H1 (cell line): ENCODE measurements at regions not wholly inside any gene's neighbourhood (a gene's known extent, or its start where the extent isn't known, plus 50 kb on each side); places are given as distances from the start of the nearest gene placed in this dataset.

Experiments
- CTCF ChIA-PET: fragments of 300-600 bp; sonication (Branson Sonifier 250); formaldehyde crosslinking; loops from one replicate; lab custom pipeline; 2021; ENCODE audit not compliant: partially characterized antibody; lab: Charles Lee
- POLR2A ChIA-PET: fragments of 300-600 bp; sonication (Branson Sonifier 250); formaldehyde crosslinking; loops from one replicate; lab custom pipeline; 2021; ENCODE audit warnings: inconsistent platforms; ENCODE audit not compliant: partially characterized antibody; lab: Charles Lee
- DNase-seq, 2 experiments: peaks; one replicate each; pipeline versions ENCODE4 v3.0.0 to v3.0.0-alpha.2; 2010 to 2022; ENCODE audit warnings: low spot score in 2 of 2, low read depth in 1 of 2, mixed read lengths in 1 of 2
- FAIRE-seq: peaks from 2 replicates; lab custom pipeline; 2011; peaks lifted over from hg19 to GRCh38; lab: Jason Lieb, UNC
- H2AFZ ChIP-seq: 2 replicates; pipeline ENCODE4 v1.8.1; 2012; ENCODE audit warnings: low read length, inconsistent platforms
- H2AK5ac ChIP-seq: 2 replicates; pipeline ENCODE4 v1.6.1; 2013; ENCODE audit warnings: low read depth, low read length
- H2BK120ac ChIP-seq: replicated peaks from 2 replicates; pipeline ENCODE3; 2013; ENCODE audit warnings: low read depth, low read length, inconsistent platforms
- H2BK12ac ChIP-seq: 2 replicates; pipeline ENCODE4 v1.6.1; 2013; ENCODE audit warnings: low read depth, low read length
- H2BK15ac ChIP-seq: 2 replicates; pipeline ENCODE4 v1.6.1; 2013; ENCODE audit warnings: low read length
- H2BK20ac ChIP-seq: 2 replicates; pipeline ENCODE4 v1.6.1; 2013; ENCODE audit warnings: low read length
- H2BK5ac ChIP-seq: 2 replicates; pipeline ENCODE4 v1.6.1; 2013; ENCODE audit warnings: low read depth, low read length
- H3K14ac ChIP-seq: 2 replicates; pipeline ENCODE4 v1.6.1; 2013; ENCODE audit warnings: inconsistent platforms; ENCODE audit not compliant: insufficient read length
- H3K18ac ChIP-seq: 2 replicates; pipeline ENCODE4 v1.6.1; 2013; ENCODE audit warnings: low read length; ENCODE audit errors: extremely low read depth
- H3K23ac ChIP-seq: 2 replicates; pipeline ENCODE4 v1.6.1; 2013; ENCODE audit warnings: inconsistent platforms; ENCODE audit not compliant: insufficient read length
- H3K23me2 ChIP-seq: 2 replicates; pipeline ENCODE4 v1.6.1; 2013; ENCODE audit warnings: low read depth, low read length
- H3K27ac ChIP-seq: 2 replicates; pipeline ENCODE4 v1.6.1; 2011; ENCODE audit warnings: low read depth, low read length, inconsistent platforms
- H3K27me3 ChIP-seq, 4 experiments: replicated peaks in 1 of 4; 1 replicate in 1 of 4; 2 replicates in 3 of 4; pipeline versions ENCODE4 v1.6.1 to v1.8.1; 2011 to 2013; ENCODE audit warnings: low read length in 3 of 4, mild to moderate bottlenecking in 3 of 4, inconsistent platforms in 2 of 4, mixed read lengths in 2 of 4, moderate library complexity in 1 of 4; ENCODE audit not compliant: control insufficient read depth in 3 of 4, insufficient read depth in 3 of 4; ENCODE audit errors: extremely low read depth in 1 of 4
- H3K36me3 ChIP-seq, 4 experiments: 2 replicates each; pipeline versions ENCODE4 v1.6.1 to v1.8.1; 2011 to 2013; ENCODE audit warnings: mild to moderate bottlenecking in 4 of 4, low read length in 3 of 4, moderate library complexity in 2 of 4, control low read depth in 1 of 4, inconsistent platforms in 1 of 4; ENCODE audit not compliant: insufficient read depth in 4 of 4, control insufficient read depth in 2 of 4
- H3K4ac ChIP-seq: replicated peaks from 2 replicates; pipeline ENCODE3; 2013; ENCODE audit warnings: low read length, low read depth, mixed read lengths, inconsistent platforms; ENCODE audit not compliant: insufficient read length
- H3K4me1 ChIP-seq, 4 experiments: replicated peaks in 1 of 4; 1 replicate in 1 of 4; 2 replicates in 3 of 4; pipeline versions ENCODE4 v1.6.1 to v1.8.1; 2011 to 2013; ENCODE audit warnings: low read length in 3 of 4, inconsistent platforms in 2 of 4, mixed read lengths in 1 of 4; ENCODE audit not compliant: insufficient read depth in 4 of 4, control insufficient read depth in 3 of 4
- H3K4me2 ChIP-seq, 2 experiments: 2 replicates each; pipeline versions ENCODE4 v1.6.1 to v1.8.1; 2011 to 2013; ENCODE audit warnings: low read depth in 2 of 2, low read length in 2 of 2, control low read depth in 1 of 2, inconsistent platforms in 1 of 2, mild to moderate bottlenecking in 1 of 2; ENCODE audit not compliant: insufficient read depth in 1 of 2
- H3K4me3 ChIP-seq, 4 experiments: fragments of 200-600, 300-600 bp in 1 of 4; sonication (generic), shearing (Covaris generic), sonication (Bioruptor Twin) in 1 of 4; 2 replicates each; pipeline versions ENCODE4 v1.5.1 to v1.8.1; 2011 to 2016; ENCODE audit warnings: low read length in 4 of 4, low read depth in 3 of 4, control low read depth in 2 of 4, inconsistent platforms in 2 of 4, mild to moderate bottlenecking in 2 of 4, mixed read lengths in 1 of 4, moderate library complexity in 1 of 4; ENCODE audit not compliant: insufficient read depth in 2 of 4; ENCODE audit errors: extremely low read depth in 1 of 4
- H3K56ac ChIP-seq: replicated peaks from 2 replicates; pipeline ENCODE3; 2013; ENCODE audit warnings: low read depth, mild to moderate bottlenecking, mixed read lengths, low read length, inconsistent platforms; ENCODE audit not compliant: insufficient read length
- H3K79me1 ChIP-seq: 2 replicates; pipeline ENCODE4 v1.6.1; 2013; ENCODE audit warnings: low read depth, low read length, control low read depth
- H3K79me2 ChIP-seq, 2 experiments: 2 replicates each; pipeline versions ENCODE4 v1.6.1 to v1.8.1; 2012 to 2013; ENCODE audit warnings: low read length in 2 of 2, mild to moderate bottlenecking in 2 of 2, inconsistent platforms in 1 of 2; ENCODE audit not compliant: insufficient read depth in 2 of 2, control insufficient read depth in 1 of 2
- H3K9ac ChIP-seq, 4 experiments: replicated peaks in 1 of 4; 1 replicate in 1 of 4; 2 replicates in 3 of 4; pipeline versions ENCODE4 v1.6.1 to v1.8.1; 2011 to 2013; ENCODE audit warnings: low read depth in 3 of 4, low read length in 3 of 4, control low read depth in 2 of 4, mild to moderate bottlenecking in 2 of 4, moderate library complexity in 2 of 4, inconsistent platforms in 1 of 4; ENCODE audit errors: extremely low read depth in 1 of 4
- H3K9me3 ChIP-seq, 2 experiments: 2 replicates each; pipeline versions ENCODE4 v1.6.1 to v1.8.1; 2012 to 2013; ENCODE audit warnings: mild to moderate bottlenecking in 2 of 2, moderate library complexity in 2 of 2, control low read depth in 1 of 2, inconsistent platforms in 1 of 2, low read depth in 1 of 2, low read length in 1 of 2, mixed read lengths in 1 of 2; ENCODE audit not compliant: insufficient read depth in 2 of 2
- H4K20me1 ChIP-seq, 2 experiments: replicated peaks in 1 of 2; 2 replicates each; pipeline versions ENCODE3 to v1.8.1; 2011 to 2013; ENCODE audit warnings: inconsistent platforms in 2 of 2, low read length in 2 of 2, mild to moderate bottlenecking in 1 of 2; ENCODE audit not compliant: insufficient read depth in 2 of 2, control insufficient read depth in 1 of 2
- H4K5ac ChIP-seq: 2 replicates; pipeline ENCODE4 v1.6.1; 2013; ENCODE audit warnings: low read length, low read depth, mixed read lengths, inconsistent platforms; ENCODE audit not compliant: insufficient read length
- H4K8ac ChIP-seq: 2 replicates; pipeline ENCODE4 v1.8.0; 2013; ENCODE audit warnings: mild to moderate bottlenecking, moderate library complexity, low read length, inconsistent platforms; ENCODE audit not compliant: insufficient read depth; ENCODE audit errors: extremely low read depth
- H4K91ac ChIP-seq: replicated peaks from 2 replicates; pipeline ENCODE3; 2013; ENCODE audit warnings: low read length, mixed read lengths, inconsistent platforms; ENCODE audit not compliant: insufficient read length
- BRCA1 ChIP-seq: IDR thresholded peaks from 2 replicates; pipeline ENCODE4 v1.6.1; 2012; ENCODE audit warnings: low read depth, low read length, improper control_type of control experiment
- CEBPB ChIP-seq: IDR thresholded peaks from 2 replicates; pipeline ENCODE4 v1.6.1; 2012; ENCODE audit warnings: low read depth, low read length
- EZH2 ChIP-seq: fragments of 200-600 bp; sonication (generic); IDR thresholded peaks from 2 replicates; pipeline ENCODE4 v1.7.1; 2012; ENCODE audit warnings: low read depth, mild to moderate bottlenecking, moderate library complexity, low read length, inconsistent platforms; ENCODE audit not compliant: severe bottlenecking
- RAD21 ChIP-seq, 2 experiments: IDR thresholded peaks in 1 of 2; conservative IDR thresholded peaks in 1 of 2; 2 replicates each; pipeline ENCODE4 v1.6.1; 2011; ENCODE audit warnings: low read depth in 2 of 2, low read length in 2 of 2, improper control_type of control experiment in 1 of 2, inconsistent platforms in 1 of 2, mild to moderate bottlenecking in 1 of 2, moderate library complexity in 1 of 2
- TCF12 ChIP-seq: IDR thresholded peaks from 2 replicates; pipeline ENCODE4 v1.6.1; 2011; ENCODE audit warnings: low read depth, mild to moderate bottlenecking, low read length
- WGBS, 2 experiments: shearing (Covaris generic) in 1 of 2; methylation state at CpG; one replicate each; pipeline versions ENCODE4 v1.1.6 to v1.1.7; 2013 to 2015; ENCODE audit warnings: low lambda C conversion rate in 2 of 2, mixed read lengths in 2 of 2, inconsistent platforms in 1 of 2, low coverage in 1 of 2, missing lambda C conversion rate in 1 of 2; ENCODE audit not compliant: insufficient replicate concordance in 2 of 2, insufficient coverage in 1 of 2, insufficient read length in 1 of 2; ENCODE audit errors: extremely low coverage in 1 of 2, missing lambda C conversion rate in 1 of 2; 5-methylcytosine and 5-hydroxymethylcytosine counted together
- TF ChIP-seq, protein P1 (sequence below): IDR thresholded peaks from 2 replicates; pipeline ENCODE4 v1.6.1; 2011; ENCODE audit warnings: low read length, improper control_type of control experiment
- TF ChIP-seq, protein P2 (sequence below): IDR thresholded peaks from 2 replicates; pipeline ENCODE4 v1.6.1; 2011; ENCODE audit warnings: low read depth, mild to moderate bottlenecking, low read length; ENCODE audit not compliant: insufficient read depth

DNA sequence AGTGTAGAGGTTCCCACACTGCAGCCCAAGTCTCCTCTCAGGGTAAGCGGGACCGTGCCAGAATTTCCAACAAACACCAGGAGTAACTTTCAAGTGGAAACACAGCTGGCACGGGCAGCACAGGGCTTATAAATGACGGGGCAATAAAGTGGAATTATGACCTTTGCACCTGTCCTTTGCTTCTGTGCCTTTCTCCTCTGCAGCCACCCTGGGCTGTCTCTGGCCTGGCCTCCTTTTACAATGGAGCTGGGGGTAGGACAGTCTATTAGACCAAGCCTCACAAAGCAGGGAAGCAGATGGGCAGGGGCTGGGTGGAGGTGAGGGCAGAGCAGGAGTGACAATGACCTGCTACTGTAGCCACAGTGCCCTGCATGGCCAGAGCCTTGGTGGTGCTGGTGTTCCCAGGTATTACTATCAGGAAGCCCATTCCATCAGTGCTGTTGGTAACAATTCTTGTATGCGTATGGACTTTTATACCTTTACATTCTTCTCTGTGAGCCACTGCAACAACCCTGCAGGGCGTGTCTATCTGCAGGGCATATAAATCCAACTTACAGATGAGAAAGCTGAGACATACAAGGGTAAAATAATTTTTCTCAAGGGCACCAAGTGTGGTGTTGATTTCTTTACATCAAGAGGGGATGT, 387.8 kb downstream of the CTTN start:
- Histone ChIP-seq H2BK20ac (no peak overlapping the region), H3K4me2 (no peak overlapping the region), H2BK120ac (no peak overlapping the region), H4K20me1 (peaks cover 0 to 9% of the 10 kb centered on the region in 2 experiments), H4K91ac (no peak overlapping the region), H4K5ac (no peak overlapping the region), H3K36me3 (peaks cover 0 to 8% (median 5%) of the 10 kb centered on the region in 4 experiments; a peak in 4 of 8 replicates), H3K18ac (no peak overlapping the region), H4K8ac (no peak overlapping the region), H3K4me1 (no peaks in the 10 kb centered on the region), H2AFZ (no peak overlapping the region), H2BK15ac (no peak overlapping the region), H2BK5ac (no peak overlapping the region), H3K56ac (no peak overlapping the region), H3K23ac (no peak overlapping the region), H3K27me3 (no peaks in the 10 kb centered on the region; a peak in 1 of 7 replicates), H3K27ac (no peak overlapping the region), H3K4me3 (no peak overlapping the region), H3K4ac (no peak overlapping the region), H3K79me1 (no peaks in the 10 kb centered on the region; the same call in none of the 2 replicates), H3K9ac (no peak overlapping the region), H3K23me2 (peaks cover 9% of the 10 kb centered on the region; the same call in 1 of the 2 replicates), H3K9me3 (peaks cover 0 to 9% of the 10 kb centered on the region in 2 experiments; a peak in 1 of 4 replicates), H3K79me2 (peaks cover 0 to 6% of the 10 kb centered on the region in 2 experiments; a peak in 2 of 4 replicates), H3K14ac (no peak overlapping the region), H2BK12ac (no peak overlapping the region), H2AK5ac (no peak overlapping the region)
- no peak for TF ChIP-seq BRCA1
- TF ChIP-seq, protein P1, sequence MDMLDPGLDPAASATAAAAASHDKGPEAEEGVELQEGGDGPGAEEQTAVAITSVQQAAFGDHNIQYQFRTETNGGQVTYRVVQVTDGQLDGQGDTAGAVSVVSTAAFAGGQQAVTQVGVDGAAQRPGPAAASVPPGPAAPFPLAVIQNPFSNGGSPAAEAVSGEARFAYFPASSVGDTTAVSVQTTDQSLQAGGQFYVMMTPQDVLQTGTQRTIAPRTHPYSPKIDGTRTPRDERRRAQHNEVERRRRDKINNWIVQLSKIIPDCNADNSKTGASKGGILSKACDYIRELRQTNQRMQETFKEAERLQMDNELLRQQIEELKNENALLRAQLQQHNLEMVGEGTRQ, result no peak
- TF ChIP-seq, protein P2, sequence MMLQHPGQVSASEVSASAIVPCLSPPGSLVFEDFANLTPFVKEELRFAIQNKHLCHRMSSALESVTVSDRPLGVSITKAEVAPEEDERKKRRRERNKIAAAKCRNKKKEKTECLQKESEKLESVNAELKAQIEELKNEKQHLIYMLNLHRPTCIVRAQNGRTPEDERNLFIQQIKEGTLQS, result no peak
- no peak for TF ChIP-seq RAD21 (IDR thresholded peaks at IDR 0.05 in 1 of 2, conservative IDR thresholded peaks at IDR 0.05 in 1 of 2; ENCODE audit: low read depth in 2 of 2, low read length in 2 of 2)
- no peak for TF ChIP-seq CEBPB
- no peak for TF ChIP-seq TCF12
- no peak for TF ChIP-seq EZH2
- ChIA-PET POLR2A (no interaction called here), CTCF (interaction anchor here (1.3 to 1.9 kb wide), 2 partner anchors 10 to 218 kb away, joined by 3 to 7 read pairs; no protein-coding TSS in a partner anchor)
- WGBS, 2 experiments, result 90% methylated on average over 6 of the region's 6 CpGs; no CpG with 5 or more reads in 1 of the 2 experiments
- FAIRE-seq (no peak), DNase-seq (no peak)
